ENCODE measurements at regions not wholly inside any gene's neighbourhood (a gene's known extent, or its start where the extent isn't known, plus 50 kb on each side); places are given as distances from the start of the nearest gene placed in this dataset.

- DNase-seq (ENCODE audit: low read depth in 2 of 2), result no peak
Observed at GRCh38 chr14:71491931-71492330, 440.3 kb upstream of the RGS6 start.

- no peak for DNase-seq (ENCODE audit: low read depth in 2 of 2)
Observed at GRCh38 chr14:71492346-71492745, 439.9 kb upstream of the RGS6 start.

- no peak for DNase-seq (ENCODE audit: low read depth in 2 of 2)
Observed at GRCh38 chr14:71497645-71498086, 434.6 kb upstream of the RGS6 start.

- no peak for DNase-seq (ENCODE audit: low read depth in 2 of 2)
Observed at GRCh38 chr14:71498212-71498611, 434.0 kb upstream of the RGS6 start.

GRCh38 chr14:71499018-71499417 lies 433.2 kb upstream of the RGS6 start:
- DNase-seq (ENCODE audit: low read depth in 2 of 2), result no peak

GRCh38 chr14:71507681-71508080 lies 424.5 kb upstream of the RGS6 start:
- DNase-seq (ENCODE audit: low read depth in 2 of 2), result no peak

GRCh38 chr14:71508901-71509300 lies 423.3 kb upstream of the RGS6 start:
- DNase-seq (ENCODE audit: low read depth in 2 of 2), result no peak

GRCh38 chr14:71511152-71511551 lies 421.1 kb upstream of the RGS6 start:
- no peak for DNase-seq (ENCODE audit: low read depth in 2 of 2)

- no peak for DNase-seq (ENCODE audit: low read depth in 2 of 2)
Observed at GRCh38 chr14:71514941-71515919, 417.0 kb upstream of the RGS6 start.

- DNase-seq (ENCODE audit: low read depth in 2 of 2), result no peak
Observed at GRCh38 chr14:71521238-71522135, 410.7 kb upstream of the RGS6 start.

- no peak for DNase-seq (ENCODE audit: low read depth in 2 of 2)
Observed at GRCh38 chr14:71523630-71524319, 408.5 kb upstream of the RGS6 start.

- DNase-seq (ENCODE audit: low read depth in 2 of 2), result no peak
Observed at GRCh38 chr14:71524320-71524982, 407.8 kb upstream of the RGS6 start.

- DNase-seq (ENCODE audit: low read depth in 2 of 2), result no peak
Observed at GRCh38 chr14:71525663-71526221, 406.5 kb upstream of the RGS6 start.

GRCh38 chr14:71526388-71526787 lies 405.8 kb upstream of the RGS6 start:
- no peak for DNase-seq (ENCODE audit: low read depth in 2 of 2)

- DNase-seq (ENCODE audit: low read depth in 2 of 2), result no peak
Observed at GRCh38 chr14:71527838-71528237, 404.4 kb upstream of the RGS6 start.

GRCh38 chr14:71529848-71530247 lies 402.4 kb upstream of the RGS6 start:
- no peak for DNase-seq (ENCODE audit: low read depth in 2 of 2)

GRCh38 chr14:71532344-71532743 lies 399.9 kb upstream of the RGS6 start:
- no peak for DNase-seq (ENCODE audit: low read depth in 2 of 2)

- no peak for DNase-seq (ENCODE audit: low read depth in 2 of 2)
Observed at GRCh38 chr14:71532790-71533189, 399.4 kb upstream of the RGS6 start.

- no peak for DNase-seq (ENCODE audit: low read depth in 2 of 2)
Observed at GRCh38 chr14:71533390-71533789, 398.8 kb upstream of the RGS6 start.

GRCh38 chr14:71533800-71534199 lies 398.4 kb upstream of the RGS6 start:
- no peak for DNase-seq (ENCODE audit: low read depth in 2 of 2)

- no peak for DNase-seq (ENCODE audit: low read depth in 2 of 2)
Observed at GRCh38 chr14:71534506-71534905, 397.7 kb upstream of the RGS6 start.

All from stimulated activated CD8-positive, alpha-beta memory T cell treated with anti-CD3 and anti-CD28 coated beads, Interleukin-7, amount 100 ng/mL, for 4 hours (primary cell).